Naive thymus-derived CD8-positive, alpha-beta T cell (primary cell): ENCODE measurements at regions not wholly inside any gene's neighbourhood (a gene's known extent, or its start where the extent isn't known, plus 50 kb on each side); places are given as distances from the start of the nearest gene placed in this dataset.

ENCODE experiments used
- ATAC-seq, 2 donors: fragments of 150-1000 bp; cut with Tn5 transposase in 1 of 2; sonication (Bioruptor Pico), chemical (Tn5 transposase) in 1 of 2; 1 replicate in 1 of 2; 2 replicates in 1 of 2; pipeline ENCODE4 v1.10.0; 2021; ENCODE audit warnings: mild to moderate bottlenecking in 2 of 2, moderate library complexity in 2 of 2
- POLR2A ChIA-PET: fragments of 350-600 bp; sonication (Branson Sonifier 250); formaldehyde crosslinking; loops from one replicate; lab custom pipeline; 2021; ENCODE audit warnings: antibody characterized with exemption; lab: Charles Lee
- DNase-seq, 10 donors: peaks; one replicate each; pipeline versions ENCODE4 v3.0.0 to v3.0.0-alpha.2; 2020 to 2022
- H3K27ac Mint-ChIP-seq, 10 donors: one replicate each; pipeline ENCODE4 v1.8.0; 2020 to 2022; ENCODE audit warnings: mild to moderate bottlenecking in 10 of 10, mixed read lengths in 10 of 10, moderate library complexity in 4 of 10, inconsistent platforms in 1 of 10
- H3K27me3 Mint-ChIP-seq, 5 donors: one replicate each; pipeline ENCODE4 v1.8.0; 2021 to 2022; ENCODE audit warnings: mixed read lengths in 5 of 5
- H3K36me3 Mint-ChIP-seq, 3 donors: one replicate each; pipeline ENCODE4 v1.8.0; 2020 to 2022; ENCODE audit warnings: mixed read lengths in 3 of 3, mild to moderate bottlenecking in 2 of 3, inconsistent platforms in 1 of 3
- H3K4me1 Mint-ChIP-seq, 4 donors: one replicate each; pipeline ENCODE4 v1.8.0; 2021 to 2022; ENCODE audit warnings: mixed read lengths in 4 of 4
- H3K4me3 Mint-ChIP-seq, 10 donors: one replicate each; pipeline ENCODE4 v1.8.0; 2020 to 2022; ENCODE audit warnings: mild to moderate bottlenecking in 10 of 10, mixed read lengths in 10 of 10, moderate library complexity in 6 of 10, inconsistent platforms in 1 of 10
- H3K9me3 Mint-ChIP-seq, 9 donors: one replicate each; pipeline ENCODE4 v1.8.0; 2020 to 2022; ENCODE audit warnings: mixed read lengths in 9 of 9, mild to moderate bottlenecking in 3 of 9, inconsistent platforms in 1 of 9, moderate library complexity in 1 of 9

- POLR2A ChIA-PET = no interaction called here
- peaks cover 0 to 19% (median 8%) of the 10 kb centered on the region in 9 donors for H3K9me3 Mint-ChIP-seq
- no peak overlapping the region for H3K4me3 Mint-ChIP-seq
- DNase-seq (no peak), ATAC-seq (no peak)
- no peak overlapping the region for H3K27ac Mint-ChIP-seq
- no peaks in the 10 kb centered on the region for H3K36me3 Mint-ChIP-seq
- no peaks in the 10 kb centered on the region for H3K27me3 Mint-ChIP-seq
- H3K4me1 Mint-ChIP-seq = no peaks in the 10 kb centered on the region
Observed at GRCh38 chr9:12516031-12516430, 177.2 kb upstream of the TYRP1 start.

DNA sequence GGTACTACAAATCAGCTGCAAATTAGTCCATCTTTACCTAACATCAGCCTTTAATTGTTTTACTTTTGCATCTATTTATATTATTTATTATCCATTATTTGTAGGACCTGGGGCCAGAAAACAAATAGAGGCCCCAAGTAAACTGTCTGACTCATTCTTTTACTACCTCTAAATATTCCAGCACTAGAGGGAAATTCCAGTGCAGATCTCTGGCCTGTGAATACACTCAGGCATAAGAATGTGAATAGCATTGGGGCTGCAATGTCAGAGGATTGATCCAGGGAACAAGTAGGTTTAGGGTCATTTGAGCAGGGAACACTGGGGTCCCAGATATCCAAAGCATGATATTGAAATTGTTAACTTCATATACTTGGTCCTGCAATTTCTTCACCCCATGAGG is 176.6 kb upstream of the TYRP1 start:
- no peaks in the 10 kb centered on the region for H3K36me3 Mint-ChIP-seq
- no peak overlapping the region for H3K27ac Mint-ChIP-seq
- H3K27me3 Mint-ChIP-seq = no peaks in the 10 kb centered on the region
- ATAC-seq (no peak), DNase-seq (no peak)
- POLR2A ChIA-PET = no interaction called here
- H3K4me3 Mint-ChIP-seq = no peak overlapping the region
- H3K4me1 Mint-ChIP-seq = no peaks in the 10 kb centered on the region
- peaks cover 0 to 19% (median 8%) of the 10 kb centered on the region in 9 donors for H3K9me3 Mint-ChIP-seq

DNA sequence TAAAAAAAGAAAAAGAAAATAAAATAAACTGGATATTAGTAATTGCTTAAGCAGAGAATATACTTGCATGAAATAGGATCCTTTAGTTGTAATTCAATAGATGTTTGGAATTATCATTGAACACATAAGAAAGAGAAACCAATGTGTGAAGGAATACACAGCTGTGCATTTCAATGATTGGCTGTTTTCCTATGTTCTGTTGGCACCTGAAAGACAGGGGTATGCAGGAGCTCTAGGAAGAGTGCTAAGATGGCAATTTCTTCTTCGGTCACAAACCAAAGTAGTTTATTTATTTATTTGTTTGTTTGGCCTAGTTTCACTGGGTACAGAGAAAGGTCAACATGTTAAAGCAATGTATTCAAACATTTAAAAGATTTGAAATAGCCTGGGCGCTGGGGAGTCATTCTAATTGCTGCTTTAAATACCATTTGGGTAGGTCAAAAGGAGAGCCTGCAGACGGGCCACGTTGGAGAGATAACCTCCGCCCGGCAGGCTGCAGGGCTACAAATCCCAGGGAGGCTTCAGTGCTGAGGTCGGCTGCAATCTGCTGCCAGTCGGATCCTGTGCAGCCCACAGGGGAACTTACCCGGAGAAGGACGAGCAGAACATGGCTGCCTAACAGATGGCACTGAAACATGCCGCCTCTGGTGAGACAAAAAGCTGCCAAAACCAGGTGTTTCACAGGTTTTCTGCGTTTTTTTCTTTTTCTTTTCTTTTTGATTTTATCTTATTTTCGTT is 154.2 kb upstream of the TYRP1 start:
- H3K4me3 Mint-ChIP-seq = no peak overlapping the region
- DNase-seq (no peak), ATAC-seq (no peak)
- H3K4me1 Mint-ChIP-seq = no peaks in the 10 kb centered on the region
- no peaks in the 10 kb centered on the region for H3K27me3 Mint-ChIP-seq
- POLR2A ChIA-PET = no interaction called here
- no peaks in the 10 kb centered on the region for H3K36me3 Mint-ChIP-seq
- no peak overlapping the region for H3K27ac Mint-ChIP-seq
- H3K9me3 Mint-ChIP-seq = peaks cover 0 to 18% (median 11%) of the 10 kb centered on the region in 9 donors

- ATAC-seq = no peak
- H3K27me3 Mint-ChIP-seq = no peaks in the 10 kb centered on the region
- H3K36me3 Mint-ChIP-seq = no peaks in the 10 kb centered on the region
Observed at GRCh38 chr9:12539580-12539975, 153.6 kb upstream of the TYRP1 start.

DNA sequence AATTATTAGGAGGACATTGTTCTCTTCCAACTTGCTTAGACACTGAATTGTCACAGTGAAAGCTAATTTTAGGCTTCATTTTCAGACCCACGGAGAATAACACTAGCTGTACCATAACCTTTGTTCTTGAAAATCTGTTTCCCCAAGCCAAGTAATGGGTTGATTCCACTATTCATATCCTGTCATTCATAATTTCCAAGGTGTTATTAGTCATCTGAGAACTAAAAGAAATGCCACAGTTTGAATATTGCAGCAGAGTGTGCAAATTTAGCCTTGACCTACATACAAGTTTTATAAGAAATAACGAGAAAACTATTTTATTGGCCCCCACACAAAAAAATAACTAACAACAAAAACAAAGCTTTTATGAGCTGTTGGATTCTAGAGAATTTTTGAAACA is 148.5 kb upstream of the TYRP1 start:
- H3K9me3 Mint-ChIP-seq = peaks cover 0 to 19% (median 7%) of the 10 kb centered on the region in 9 donors
- no peaks in the 10 kb centered on the region for H3K4me1 Mint-ChIP-seq
- no peak overlapping the region for H3K27ac Mint-ChIP-seq
- DNase-seq = no peak
- H3K36me3 Mint-ChIP-seq = no peaks in the 10 kb centered on the region
- H3K4me3 Mint-ChIP-seq = no peak overlapping the region
- ATAC-seq = no peak
- POLR2A ChIA-PET = no interaction called here
- H3K27me3 Mint-ChIP-seq = no peaks in the 10 kb centered on the region

More at GRCh38 chr9:12539580-12539975, 153.6 kb upstream of the TYRP1 start:
- Mint-ChIP-seq H3K9me3 (peaks cover 2 to 15% (median 11%) of the 10 kb centered on the region in 9 donors), H3K4me1 (no peaks in the 10 kb centered on the region), H3K4me3 (no peak overlapping the region), H3K27ac (no peak overlapping the region)
- POLR2A ChIA-PET = no interaction called here
- DNase-seq = no peak

DNA sequence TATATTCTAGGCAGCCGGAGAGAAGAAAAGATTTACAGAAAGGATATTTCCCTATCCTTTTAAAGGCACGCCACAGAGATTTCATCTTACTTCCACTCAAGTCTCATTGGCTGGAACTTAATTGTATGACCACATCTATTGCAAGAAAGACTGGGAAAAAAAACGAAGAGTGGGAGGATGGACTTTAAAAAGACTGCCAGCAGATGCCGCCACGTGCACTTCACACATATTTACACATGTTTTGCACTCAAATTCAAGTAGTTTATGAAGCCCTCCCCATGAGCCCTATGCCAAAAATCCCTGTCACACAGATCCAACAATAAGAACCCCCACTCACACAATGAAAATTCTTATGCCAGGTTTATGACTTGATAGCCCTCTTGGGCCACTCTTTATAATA is 138.5 kb upstream of the TYRP1 start:
- Mint-ChIP-seq H3K27ac (no peak overlapping the region), H3K4me3 (no peak overlapping the region), H3K27me3 (no peaks in the 10 kb centered on the region), H3K36me3 (no peaks in the 10 kb centered on the region), H3K4me1 (no peaks in the 10 kb centered on the region), H3K9me3 (peaks cover 0 to 23% (median 6%) of the 10 kb centered on the region in 9 donors)
- POLR2A ChIA-PET = no interaction called here
- ATAC-seq = no peak
- DNase-seq = no peak

GRCh38 chr9:12566404-12567090 is 126.6 kb upstream of the TYRP1 start:
- no peak for ATAC-seq
- H3K27ac Mint-ChIP-seq = no peak overlapping the region
- no peaks in the 10 kb centered on the region for H3K4me1 Mint-ChIP-seq
- H3K9me3 Mint-ChIP-seq = peaks cover 2 to 19% (median 10%) of the 10 kb centered on the region in 9 donors
- DNase-seq = no peak
- H3K27me3 Mint-ChIP-seq = no peaks in the 10 kb centered on the region
- H3K36me3 Mint-ChIP-seq = no peaks in the 10 kb centered on the region
- H3K4me3 Mint-ChIP-seq = no peak overlapping the region
- POLR2A ChIA-PET = no interaction called here

DNA sequence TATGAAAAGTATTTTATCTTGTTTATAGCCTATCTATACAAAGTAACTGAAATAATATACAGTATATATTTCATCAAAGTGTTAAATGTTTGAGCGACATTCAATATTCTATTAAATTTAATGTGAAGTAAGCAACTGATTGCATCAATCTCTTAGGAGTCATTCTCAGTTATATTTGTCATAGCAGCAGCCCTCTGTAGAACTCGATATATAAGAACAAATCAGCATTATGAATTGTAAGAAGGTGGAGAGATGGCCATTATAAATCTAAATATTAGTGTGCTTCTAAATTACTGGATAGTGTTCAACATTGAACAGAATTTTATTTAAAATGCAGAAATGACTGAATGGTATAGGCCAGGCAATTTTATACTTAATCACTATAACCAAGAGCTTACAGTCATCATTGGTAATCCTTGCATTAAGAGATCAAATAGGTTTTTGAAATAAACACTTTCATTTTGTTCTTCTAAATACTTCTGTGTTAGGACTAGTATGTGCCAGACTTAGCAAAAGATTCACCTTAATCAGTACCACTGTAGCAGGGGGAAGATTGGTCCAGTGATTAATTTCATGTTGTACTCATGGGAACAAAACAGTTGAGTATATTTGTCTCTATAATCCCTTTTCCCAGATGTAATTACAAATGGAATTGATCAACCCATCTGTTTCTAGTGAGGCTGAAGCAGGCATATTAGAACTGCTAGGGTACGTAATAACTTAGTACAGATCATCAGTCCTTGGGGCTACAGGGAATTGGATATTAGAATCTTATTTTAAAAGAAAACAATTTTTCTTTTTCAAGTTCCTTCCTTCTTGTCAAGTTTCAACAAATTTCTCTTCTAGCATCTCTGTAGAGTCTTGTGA is 108.3 kb upstream of the TYRP1 start:
- H3K27me3 Mint-ChIP-seq = no peaks in the 10 kb centered on the region
- H3K36me3 Mint-ChIP-seq = no peaks in the 10 kb centered on the region
- H3K4me1 Mint-ChIP-seq = no peaks in the 10 kb centered on the region
- H3K27ac Mint-ChIP-seq = no peak overlapping the region
- peaks cover 0 to 13% (median 8%) of the 10 kb centered on the region in 9 donors for H3K9me3 Mint-ChIP-seq
- no peak for ATAC-seq
- POLR2A ChIA-PET = no interaction called here
- no peak overlapping the region for H3K4me3 Mint-ChIP-seq
- DNase-seq = no peak

- H3K36me3 Mint-ChIP-seq = no peaks in the 10 kb centered on the region
- no peak overlapping the region for H3K27ac Mint-ChIP-seq
- no peaks in the 10 kb centered on the region for H3K27me3 Mint-ChIP-seq
- DNase-seq = no peak
- no peak overlapping the region for H3K4me3 Mint-ChIP-seq
- H3K4me1 Mint-ChIP-seq = no peaks in the 10 kb centered on the region
- no peak for ATAC-seq
- POLR2A ChIA-PET = no interaction called here
- H3K9me3 Mint-ChIP-seq = peaks cover 0 to 12% (median 6%) of the 10 kb centered on the region in 9 donors
Observed at GRCh38 chr9:12595400-12595799, 97.8 kb upstream of the TYRP1 start.

GRCh38 chr9:12604164-12604821 is 88.9 kb upstream of the TYRP1 start:
- DNase-seq = no peak
- Mint-ChIP-seq H3K27ac (no peak overlapping the region), H3K9me3 (peaks cover 0 to 10% (median 4%) of the 10 kb centered on the region in 9 donors), H3K4me3 (no peak overlapping the region), H3K36me3 (no peaks in the 10 kb centered on the region), H3K27me3 (no peaks in the 10 kb centered on the region), H3K4me1 (no peaks in the 10 kb centered on the region)
- POLR2A ChIA-PET = no interaction called here
- no peak for ATAC-seq

GRCh38 chr9:12612211-12612770 is 80.9 kb upstream of the TYRP1 start:
- H3K4me3 Mint-ChIP-seq = no peak overlapping the region
- H3K27me3 Mint-ChIP-seq = no peaks in the 10 kb centered on the region
- no peaks in the 10 kb centered on the region for H3K4me1 Mint-ChIP-seq
- DNase-seq (no peak), ATAC-seq (no peak)
- H3K36me3 Mint-ChIP-seq = no peaks in the 10 kb centered on the region
- peaks cover 7 to 29% (median 10%) of the 10 kb centered on the region in 9 donors for H3K9me3 Mint-ChIP-seq
- H3K27ac Mint-ChIP-seq = no peak overlapping the region
- POLR2A ChIA-PET = no interaction called here

DNA sequence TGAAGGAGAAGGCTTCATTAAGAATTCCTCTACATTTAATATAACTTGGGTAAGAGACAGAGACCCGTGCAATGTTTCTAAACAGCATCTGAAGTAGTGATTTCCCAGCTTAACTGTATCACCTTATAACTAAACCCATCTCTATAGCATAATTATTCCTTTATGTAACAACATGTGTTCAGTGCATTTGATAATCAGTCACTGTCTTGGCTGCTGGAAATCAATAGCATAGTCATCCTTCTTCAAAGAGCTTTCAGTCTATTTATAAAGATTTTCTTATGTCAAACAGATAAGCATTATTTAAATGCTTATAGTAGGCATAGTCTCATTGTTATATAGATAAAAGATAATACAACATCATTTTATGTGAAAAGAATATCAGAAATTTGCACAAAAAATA is 80.1 kb upstream of the TYRP1 start:
- POLR2A ChIA-PET = no interaction called here
- H3K27me3 Mint-ChIP-seq = no peaks in the 10 kb centered on the region
- H3K4me3 Mint-ChIP-seq = no peak overlapping the region

More for the DNA sequence above, 80.1 kb upstream of the TYRP1 start:
- DNase-seq (no peak), ATAC-seq (no peak)
- peaks cover 6 to 29% (median 10%) of the 10 kb centered on the region in 9 donors for H3K9me3 Mint-ChIP-seq
- no peak overlapping the region for H3K27ac Mint-ChIP-seq
- no peaks in the 10 kb centered on the region for H3K36me3 Mint-ChIP-seq
- H3K4me1 Mint-ChIP-seq = no peaks in the 10 kb centered on the region
